GM18511 (cell line): ENCODE measurements at regions not wholly inside any gene's neighbourhood (a gene's known extent, or its start where the extent isn't known, plus 50 kb on each side); places are given as distances from the start of the nearest gene placed in this dataset.
"Not testable (repeated sequence)": the region's sequence is repeated elsewhere in the genome, so short reads cannot be mapped to it uniquely, and the experiment has no call there.

Experiments used
- ATAC-seq: cut with Tn5 transposase; IDR thresholded peaks from one replicate; pipeline ENCODE4 v1.9.1; 2021; ENCODE audit warnings: mild to moderate bottlenecking, moderate library complexity; ENCODE audit not compliant: unreplicated experiment

GRCh38 chr10:131363416-131363815 lies 51.9 kb upstream of the TCERG1L start:
- no peak for ATAC-seq

- no peak for ATAC-seq
Observed at GRCh38 chr10:131371571-131371970, 60.0 kb upstream of the TCERG1L start.

GRCh38 chr10:131381576-131381975 lies 70.1 kb upstream of the TCERG1L start:
- no peak for ATAC-seq

DNA sequence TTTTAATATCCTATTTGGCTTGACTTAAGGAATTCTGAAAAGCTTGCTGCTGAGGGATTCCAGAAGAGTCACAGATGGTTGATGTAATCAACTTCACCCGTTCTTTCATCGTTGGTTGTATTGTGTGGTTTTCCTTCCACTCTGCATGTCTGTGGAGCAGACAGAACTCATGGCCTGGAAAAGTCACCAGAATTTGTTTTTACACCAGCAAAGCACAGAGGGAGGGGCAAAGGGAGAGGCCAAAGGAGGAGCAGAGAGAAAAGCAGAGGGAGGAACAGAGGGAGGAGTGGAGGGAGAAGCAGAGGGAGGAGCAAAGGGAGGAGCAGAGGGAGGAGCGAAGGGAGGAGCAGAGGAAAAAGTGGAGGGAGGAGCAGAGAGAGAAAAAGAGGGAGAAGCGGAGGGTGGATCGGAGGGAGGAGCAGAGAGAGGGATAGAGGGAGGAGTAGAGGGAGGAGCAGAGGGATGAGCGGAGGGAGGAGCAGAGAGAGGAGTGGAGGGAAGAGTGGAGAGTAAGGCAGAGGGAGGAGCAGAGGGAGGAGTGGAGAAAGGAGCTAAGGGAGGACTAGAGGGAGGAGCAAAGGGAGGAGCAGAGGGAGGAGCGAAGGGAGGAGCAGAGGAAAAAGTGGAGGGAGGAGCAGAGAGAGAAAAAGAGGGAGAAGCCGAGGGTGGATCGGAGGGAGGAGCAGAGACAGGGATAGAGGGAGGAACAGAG lies 73.8 kb upstream of the TCERG1L start:
- not testable (repeated sequence) for ATAC-seq

DNA sequence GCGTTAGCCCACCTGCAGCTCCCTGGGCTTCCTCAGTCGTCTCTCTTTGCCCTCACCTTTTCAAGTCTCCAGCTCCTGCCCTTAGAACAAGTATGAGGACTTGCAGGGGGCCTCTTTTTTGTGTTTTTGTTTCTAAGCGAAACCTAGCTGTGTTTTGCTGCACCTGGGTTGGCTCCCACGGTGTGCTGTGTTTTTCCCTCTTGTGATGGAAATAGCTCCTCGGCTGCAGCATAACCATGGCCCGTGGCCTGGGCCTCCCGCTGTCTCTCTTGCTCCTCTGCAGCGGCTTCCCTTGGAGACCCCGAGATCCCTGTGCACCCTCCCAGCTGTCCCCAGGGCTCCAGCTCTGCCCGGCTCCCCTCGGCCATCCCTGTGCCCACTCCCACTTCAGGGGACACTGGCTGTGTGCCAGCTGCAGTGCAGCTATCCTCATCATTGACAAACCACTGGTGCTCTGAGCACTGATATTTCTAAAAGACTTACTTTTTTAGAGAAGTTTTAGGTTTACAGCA lies 75.6 kb upstream of the TCERG1L start:
- ATAC-seq, result no peak

DNA sequence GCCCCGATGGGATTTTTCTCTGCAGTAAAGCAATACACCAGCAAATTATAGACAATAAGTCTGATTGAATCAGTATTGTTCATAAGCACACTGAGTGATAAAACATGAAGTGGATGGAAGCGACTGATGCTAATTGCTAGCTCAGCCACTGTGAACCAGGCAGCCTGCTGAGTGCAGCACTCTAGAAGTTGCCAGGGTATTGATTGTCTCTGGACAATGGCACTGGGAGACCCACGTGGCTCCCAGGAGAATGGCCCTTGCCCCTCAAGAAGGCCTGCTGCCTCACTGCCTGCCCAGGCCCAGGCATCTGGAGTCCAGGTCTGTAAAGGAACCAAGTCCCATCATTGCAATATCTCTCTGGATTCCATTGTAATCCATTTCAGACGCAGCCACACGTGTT lies 80.4 kb upstream of the TCERG1L start:
- no peak for ATAC-seq

DNA sequence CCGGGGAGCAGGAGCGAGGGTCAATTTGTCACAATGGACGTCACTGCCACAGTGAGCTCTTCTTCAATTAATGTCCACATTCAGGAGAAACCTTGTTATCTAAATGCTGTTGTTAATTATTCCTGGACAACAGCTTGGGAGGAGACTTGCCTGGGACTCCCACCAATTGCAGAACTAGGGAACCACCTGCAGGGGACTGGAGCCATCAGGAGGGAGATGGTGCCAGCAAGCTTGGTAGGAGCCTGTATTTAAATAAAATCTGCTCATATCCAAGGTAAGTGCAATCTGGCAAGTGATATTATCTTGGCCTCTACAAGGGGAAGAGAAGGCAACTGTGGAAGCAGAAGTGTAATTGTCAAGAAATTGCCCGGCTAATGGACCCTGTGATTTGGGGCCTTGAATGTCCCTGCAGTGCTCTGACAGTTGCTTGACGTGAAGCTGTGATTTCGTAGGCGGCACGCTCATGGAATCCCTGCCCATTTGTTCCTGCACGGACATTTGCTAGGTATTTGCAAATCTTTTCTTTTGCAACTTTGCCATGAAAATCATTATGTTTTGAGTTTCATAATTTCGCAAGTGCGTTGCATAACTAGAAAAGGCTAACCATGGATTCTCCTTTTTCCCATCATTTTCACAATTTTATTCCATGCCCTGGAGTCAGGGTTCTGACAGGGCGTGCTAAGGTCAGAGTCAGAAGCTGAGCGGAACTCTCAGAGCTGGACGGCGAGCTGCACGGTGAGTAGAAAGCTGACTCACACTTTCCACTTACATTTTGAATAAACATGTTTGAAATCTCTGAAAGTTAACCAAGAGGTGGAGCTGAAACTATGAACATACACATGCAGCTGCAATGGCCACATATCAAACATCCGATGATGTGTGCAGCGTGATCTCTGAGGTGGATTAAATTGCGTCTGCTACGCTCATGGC lies 84.9 kb upstream of the TCERG1L start:
- ATAC-seq, result no peak

DNA sequence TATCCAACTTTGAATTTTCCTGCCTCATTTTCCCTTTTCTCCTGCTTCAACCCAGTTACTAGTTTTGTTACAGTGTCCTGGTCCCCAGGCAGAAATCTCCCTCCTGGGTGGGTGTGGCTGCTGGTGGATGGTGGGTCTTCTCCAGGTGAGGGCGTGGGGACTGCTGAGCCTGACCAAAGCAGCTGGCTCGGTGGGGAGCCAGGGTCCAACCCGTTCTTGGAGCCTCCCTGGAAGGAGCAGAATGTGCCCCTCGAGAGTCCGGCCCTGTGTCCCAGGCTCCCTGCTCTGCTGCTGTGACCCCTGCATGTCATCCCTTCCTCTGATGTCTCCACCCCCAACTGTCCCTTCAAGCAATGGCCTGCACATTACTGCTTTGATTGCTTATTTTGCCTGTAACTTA lies 86.6 kb upstream of the TCERG1L start:
- ATAC-seq, result no peak

DNA sequence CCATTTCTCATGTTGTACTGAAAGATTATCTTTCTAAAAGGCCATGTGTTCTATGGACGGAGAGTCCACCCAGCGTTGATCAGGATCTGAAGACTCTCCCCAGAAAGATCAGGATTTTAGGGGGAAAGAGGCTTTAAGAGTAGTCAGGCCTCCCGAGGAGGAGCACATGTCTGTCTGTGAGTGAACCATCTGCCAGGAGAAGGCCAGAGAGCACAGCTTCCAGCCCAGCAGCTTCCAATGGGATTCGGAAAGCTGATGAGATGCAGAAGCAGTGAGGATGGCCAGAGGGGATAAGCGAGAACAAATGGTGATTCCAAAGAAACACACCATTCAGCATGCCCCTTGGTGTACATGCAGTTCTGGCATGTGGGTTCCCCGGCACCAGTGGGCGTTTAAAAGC lies 88.5 kb upstream of the TCERG1L start:
- no peak for ATAC-seq

GRCh38 chr10:131400513-131400912 lies 89.0 kb upstream of the TCERG1L start:
- no peak for ATAC-seq

- ATAC-seq, result no peak
Observed at GRCh38 chr10:131402771-131403650, 91.5 kb upstream of the TCERG1L start.

DNA sequence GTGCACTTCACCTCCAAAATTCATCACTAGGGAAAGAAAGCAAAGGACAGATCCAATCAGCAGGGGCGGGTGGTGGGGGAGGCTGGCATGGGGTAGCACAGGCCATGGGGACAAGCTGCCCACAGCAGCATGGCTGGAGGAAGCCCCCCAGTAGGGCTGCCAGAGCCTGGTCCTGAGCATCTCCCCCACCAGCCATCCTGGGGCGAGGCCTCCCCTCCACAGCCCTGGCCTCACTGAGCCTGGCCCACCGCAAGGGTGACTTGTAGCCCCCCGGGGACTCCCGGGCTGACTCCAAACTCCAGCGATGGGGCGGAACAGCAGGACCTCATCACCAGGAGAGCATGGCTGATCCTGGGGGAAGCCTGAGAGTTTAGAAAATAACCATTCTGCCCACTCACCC lies 92.4 kb upstream of the TCERG1L start:
- ATAC-seq, result no peak

GRCh38 chr10:131404886-131405285 lies 93.4 kb upstream of the TCERG1L start:
- ATAC-seq, result no peak

DNA sequence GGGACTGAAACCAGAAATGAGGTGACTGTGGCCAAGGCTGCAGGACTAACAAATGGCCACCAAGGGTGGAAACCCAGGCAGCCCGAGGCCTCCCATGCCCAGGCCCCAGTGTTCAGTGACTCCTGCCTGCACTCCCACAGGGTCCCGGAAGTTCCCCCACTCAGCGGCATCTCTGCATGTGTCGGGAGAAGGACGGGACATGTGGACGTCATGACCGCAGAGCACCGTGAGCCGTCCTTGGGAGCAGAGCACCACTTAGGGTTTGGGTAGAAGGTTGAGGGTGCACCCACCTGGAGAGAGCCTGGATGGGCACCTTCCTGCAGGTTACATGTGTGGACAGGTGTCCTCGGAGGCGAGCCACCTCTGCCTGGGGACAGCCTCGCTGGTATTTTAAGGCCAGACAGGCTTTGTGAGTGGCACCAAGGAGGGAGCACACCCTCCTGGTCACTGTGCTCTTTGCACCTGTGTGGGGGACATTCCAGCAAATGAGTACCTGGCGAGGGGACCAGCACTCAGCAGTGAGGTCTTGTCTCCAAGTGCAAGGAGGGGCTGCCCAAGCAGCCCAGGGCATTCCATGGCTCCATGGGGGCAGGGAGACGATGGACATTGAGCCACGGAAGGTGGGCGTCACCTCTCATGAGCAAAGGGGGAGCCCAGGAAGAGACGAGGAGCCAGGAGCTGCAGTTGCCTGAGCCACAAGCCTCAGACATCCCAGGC lies 95.3 kb upstream of the TCERG1L start:
- ATAC-seq, result no peak

GRCh38 chr10:131418681-131419080 lies 107.2 kb upstream of the TCERG1L start:
- ATAC-seq, result no peak

DNA sequence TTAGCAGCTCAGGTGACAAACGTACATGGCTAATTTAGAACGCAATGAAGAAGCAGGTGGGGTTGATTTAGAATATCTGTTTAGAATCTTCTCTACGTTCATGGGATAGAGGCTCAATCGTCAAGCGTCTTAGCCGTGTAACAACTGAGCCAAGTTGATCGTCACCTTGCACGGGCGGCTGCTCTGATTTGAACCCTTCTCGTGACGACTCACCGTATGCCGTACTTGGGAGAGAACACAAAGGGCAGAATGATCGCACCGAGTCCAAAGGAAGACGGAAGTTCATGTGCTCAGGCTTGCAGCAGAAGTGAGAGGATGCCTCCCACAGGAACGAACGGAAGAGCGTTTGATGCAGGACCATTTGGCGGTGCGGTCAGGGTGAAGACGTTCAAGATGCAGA lies 108.3 kb upstream of the TCERG1L start:
- no peak for ATAC-seq

- ATAC-seq, result no peak
Observed at GRCh38 chr10:131420867-131421266, 109.3 kb upstream of the TCERG1L start.

DNA sequence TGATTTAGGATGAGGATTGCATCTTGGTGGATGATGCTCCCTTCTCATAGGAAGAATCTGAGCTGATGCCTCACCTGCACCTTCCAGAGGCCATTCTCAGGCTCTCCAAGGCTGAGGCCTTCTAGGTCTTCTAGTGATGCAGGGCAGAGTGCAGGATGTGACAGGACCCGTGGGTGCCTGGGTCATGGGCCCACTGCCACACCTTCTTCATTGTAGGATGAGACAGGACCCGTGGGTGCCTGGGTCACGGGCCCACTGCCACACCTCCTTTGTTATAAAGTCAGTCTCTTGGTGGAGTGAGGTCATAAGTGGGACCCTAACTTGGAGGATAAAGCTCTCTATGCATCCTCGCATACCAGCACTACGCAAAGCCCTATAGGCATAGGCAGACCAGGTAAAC lies 109.9 kb upstream of the TCERG1L start:
- no peak for ATAC-seq

GRCh38 chr10:131422731-131423130 lies 111.2 kb upstream of the TCERG1L start:
- ATAC-seq, result no peak

- ATAC-seq, result no peak
Observed at GRCh38 chr10:131424053-131424452, 112.5 kb upstream of the TCERG1L start.
